ENCODE measurements at regions not wholly inside any gene's neighbourhood (a gene's known extent, or its start where the extent isn't known, plus 50 kb on each side); places are given as distances from the start of the nearest gene placed in this dataset.

GRCh38 chr18:51578406-51578980 is 381.0 kb upstream of the MEX3C start:
- Histone ChIP-seq H3K4me1 (no peaks in the 10 kb centered on the region), H3K36me3 (no peaks in the 10 kb centered on the region), H3K27me3 (no peaks in the 10 kb centered on the region), H3K9me3 (peaks cover 0 to 14% of the 10 kb centered on the region in 2 donors), H3K27ac (no peak overlapping the region), H3K4me3 (no peak overlapping the region)
- DNase-seq (no peak), ATAC-seq (no peak)
- intact Hi-C loops (cut with DNase I): no loop called here
- TF ChIP-seq, protein P1, sequence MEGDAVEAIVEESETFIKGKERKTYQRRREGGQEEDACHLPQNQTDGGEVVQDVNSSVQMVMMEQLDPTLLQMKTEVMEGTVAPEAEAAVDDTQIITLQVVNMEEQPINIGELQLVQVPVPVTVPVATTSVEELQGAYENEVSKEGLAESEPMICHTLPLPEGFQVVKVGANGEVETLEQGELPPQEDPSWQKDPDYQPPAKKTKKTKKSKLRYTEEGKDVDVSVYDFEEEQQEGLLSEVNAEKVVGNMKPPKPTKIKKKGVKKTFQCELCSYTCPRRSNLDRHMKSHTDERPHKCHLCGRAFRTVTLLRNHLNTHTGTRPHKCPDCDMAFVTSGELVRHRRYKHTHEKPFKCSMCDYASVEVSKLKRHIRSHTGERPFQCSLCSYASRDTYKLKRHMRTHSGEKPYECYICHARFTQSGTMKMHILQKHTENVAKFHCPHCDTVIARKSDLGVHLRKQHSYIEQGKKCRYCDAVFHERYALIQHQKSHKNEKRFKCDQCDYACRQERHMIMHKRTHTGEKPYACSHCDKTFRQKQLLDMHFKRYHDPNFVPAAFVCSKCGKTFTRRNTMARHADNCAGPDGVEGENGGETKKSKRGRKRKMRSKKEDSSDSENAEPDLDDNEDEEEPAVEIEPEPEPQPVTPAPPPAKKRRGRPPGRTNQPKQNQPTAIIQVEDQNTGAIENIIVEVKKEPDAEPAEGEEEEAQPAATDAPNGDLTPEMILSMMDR (IDR thresholded peaks at IDR 0.05): no peak

DNA sequence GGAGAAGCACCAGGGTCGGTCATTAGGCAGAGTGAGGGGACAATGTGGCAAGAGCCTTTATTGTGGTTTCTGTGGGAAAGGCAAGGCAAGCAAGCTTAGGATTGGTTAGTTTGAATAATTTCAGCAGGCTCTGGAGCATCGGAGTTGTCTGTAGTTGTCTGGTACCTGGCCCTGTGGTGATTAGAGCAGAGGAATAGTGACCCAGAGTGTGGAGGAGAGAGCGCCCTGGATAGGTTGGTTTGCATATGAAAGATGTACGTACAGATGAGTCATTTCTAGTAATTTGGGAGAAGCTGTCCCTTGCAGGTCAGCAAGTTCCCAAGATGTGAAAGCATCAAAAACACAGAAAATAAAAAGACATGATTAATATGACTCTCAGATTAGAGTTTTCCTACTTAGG is 383.1 kb upstream of the MEX3C start:
- peaks cover 0 to 14% of the 10 kb centered on the region in 2 donors for H3K9me3 ChIP-seq
- no peaks in the 10 kb centered on the region for H3K4me1 ChIP-seq
- intact Hi-C loops (cut with DNase I): no loop called here
- no peak for ATAC-seq
- H3K27me3 ChIP-seq: no peaks in the 10 kb centered on the region
- TF ChIP-seq, protein P1 (IDR thresholded peaks at IDR 0.05): no peak
- DNase-seq: no peak
- H3K36me3 ChIP-seq: no peaks in the 10 kb centered on the region
- H3K27ac ChIP-seq: no peak overlapping the region
- H3K4me3 ChIP-seq: no peak overlapping the region

DNA sequence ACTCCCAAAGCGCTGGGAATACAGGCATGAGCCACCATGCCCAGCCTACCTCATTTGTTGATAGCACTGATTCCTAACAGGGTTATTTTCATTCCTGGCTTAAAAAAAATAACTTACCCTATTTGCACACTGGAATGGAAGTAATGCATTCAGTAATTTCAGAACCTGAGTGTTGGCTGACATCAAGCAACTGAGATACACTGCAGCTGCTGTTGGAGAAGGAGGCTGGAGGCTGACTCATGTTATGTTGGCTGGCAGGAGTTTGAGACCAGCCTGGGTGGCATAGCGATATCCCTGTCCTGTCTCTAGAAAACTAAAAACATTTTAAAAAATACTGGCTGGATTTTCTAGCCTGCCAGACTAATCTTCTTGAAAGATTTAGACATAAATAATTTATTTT is 385.1 kb upstream of the MEX3C start:
- Histone ChIP-seq H3K4me3 (no peak overlapping the region), H3K36me3 (no peaks in the 10 kb centered on the region), H3K27me3 (no peaks in the 10 kb centered on the region), H3K4me1 (no peaks in the 10 kb centered on the region), H3K27ac (no peak overlapping the region), H3K9me3 (peaks cover 0 to 9% of the 10 kb centered on the region in 2 donors)
- no peak for ATAC-seq
- TF ChIP-seq, protein P1 (IDR thresholded peaks at IDR 0.05): no peak
- intact Hi-C loops (cut with DNase I): no loop called here
- no peak for DNase-seq

GRCh38 chr18:51588616-51589015 is 391.1 kb upstream of the MEX3C start:
- Histone ChIP-seq H3K4me1 (no peaks in the 10 kb centered on the region), H3K27me3 (no peaks in the 10 kb centered on the region), H3K36me3 (no peaks in the 10 kb centered on the region), H3K4me3 (no peak overlapping the region), H3K27ac (no peak overlapping the region), H3K9me3 (no peaks in the 10 kb centered on the region)
- DNase-seq (no peak), ATAC-seq (no peak)
- TF ChIP-seq, protein P1 (IDR thresholded peaks at IDR 0.05): no peak
- intact Hi-C loops (cut with DNase I): no loop called here

GRCh38 chr18:51593931-51594330 is 396.4 kb upstream of the MEX3C start:
- intact Hi-C loops (cut with DNase I): no loop called here
- H3K9me3 ChIP-seq: peaks cover 0 to 19% of the 10 kb centered on the region in 2 donors
- no peak for DNase-seq
- no peaks in the 10 kb centered on the region for H3K36me3 ChIP-seq
- ATAC-seq: no peak
- no peak overlapping the region for H3K27ac ChIP-seq
- TF ChIP-seq, protein P1 (IDR thresholded peaks at IDR 0.05): no peak
- no peak overlapping the region for H3K4me3 ChIP-seq
- no peaks in the 10 kb centered on the region for H3K27me3 ChIP-seq
- H3K4me1 ChIP-seq: no peaks in the 10 kb centered on the region
